ENCODE measurements at regions not wholly inside any gene's neighbourhood (a gene's known extent, or its start where the extent isn't known, plus 50 kb on each side); places are given as distances from the start of the nearest gene placed in this dataset.
"Not testable (repeated sequence)": the region's sequence is repeated elsewhere in the genome, so short reads cannot be mapped to it uniquely, and the experiment has no call there.

GRCh38 chr1:146883190-146883589 lies 54.9 kb upstream of the NBPF12 start:
- DNase-seq (ENCODE audit: low spot score); H3K4me3 Mint-ChIP-seq (ENCODE audit: unreplicated experiment); H3K27ac Mint-ChIP-seq (ENCODE audit: unreplicated experiment); H3K36me3 Mint-ChIP-seq (ENCODE audit: low read depth, unreplicated experiment); H3K9me3 Mint-ChIP-seq (ENCODE audit: unreplicated experiment); H3K27me3 Mint-ChIP-seq (ENCODE audit: unreplicated experiment); H3K4me1 Mint-ChIP-seq (ENCODE audit: unreplicated experiment): not testable (repeated sequence)

DNA sequence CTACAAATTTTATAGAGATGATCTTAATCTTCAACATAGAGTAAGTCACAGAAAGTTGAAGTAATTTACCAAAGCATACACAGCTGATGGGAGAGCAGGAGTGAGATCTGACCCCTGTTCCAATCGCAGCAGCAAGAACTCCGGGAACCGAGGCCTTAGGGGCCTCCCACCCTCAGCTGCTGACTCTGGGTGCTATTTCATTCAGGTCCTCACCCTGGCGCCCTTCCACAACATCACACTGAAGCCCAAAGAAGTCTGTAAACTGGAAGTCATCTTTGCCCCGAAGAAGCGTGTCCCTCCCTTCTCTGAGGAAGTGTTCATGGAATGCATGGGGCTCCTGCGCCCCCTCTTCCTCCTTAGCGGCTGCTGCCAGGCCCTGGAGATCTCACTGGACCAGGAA lies 57.0 kb upstream of the NBPF12 start:
- not testable (repeated sequence) for H3K4me1 Mint-ChIP-seq (ENCODE audit: unreplicated experiment); H3K27me3 Mint-ChIP-seq (ENCODE audit: unreplicated experiment); DNase-seq (ENCODE audit: low spot score); H3K9me3 Mint-ChIP-seq (ENCODE audit: unreplicated experiment); H3K4me3 Mint-ChIP-seq (ENCODE audit: unreplicated experiment); H3K36me3 Mint-ChIP-seq (ENCODE audit: low read depth, unreplicated experiment); H3K27ac Mint-ChIP-seq (ENCODE audit: unreplicated experiment)

DNA sequence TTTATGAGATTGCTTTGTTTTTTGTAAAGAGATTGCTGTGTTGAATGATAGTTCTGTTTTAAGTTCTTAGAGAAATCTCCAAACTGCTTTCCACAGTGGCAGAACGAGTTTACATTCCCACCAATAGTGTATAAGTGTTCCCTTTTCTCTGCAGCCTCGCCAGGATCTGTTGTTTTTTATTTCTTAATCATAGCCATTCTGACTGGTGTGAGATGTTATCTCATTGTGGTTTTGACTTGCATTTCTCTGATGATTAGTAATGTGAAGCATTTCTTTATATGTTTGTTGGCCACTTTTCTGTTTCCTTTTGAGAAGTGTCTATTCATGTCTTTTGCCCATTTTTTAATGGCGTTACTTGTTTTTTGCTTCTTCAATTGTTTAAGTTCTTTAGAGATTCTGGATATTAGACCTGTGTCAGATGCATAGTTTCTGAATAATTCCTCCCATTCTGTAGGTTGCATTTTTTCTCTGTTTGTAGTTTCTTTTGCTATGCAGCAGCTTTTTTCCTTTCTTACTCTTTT lies 74.3 kb upstream of the NBPF12 start:
- H3K4me3 Mint-ChIP-seq (ENCODE audit: unreplicated experiment); H3K4me1 Mint-ChIP-seq (ENCODE audit: unreplicated experiment); H3K27ac Mint-ChIP-seq (ENCODE audit: unreplicated experiment); DNase-seq (ENCODE audit: low spot score); H3K9me3 Mint-ChIP-seq (ENCODE audit: unreplicated experiment); H3K27me3 Mint-ChIP-seq (ENCODE audit: unreplicated experiment); H3K36me3 Mint-ChIP-seq (ENCODE audit: low read depth, unreplicated experiment): not testable (repeated sequence)

DNA sequence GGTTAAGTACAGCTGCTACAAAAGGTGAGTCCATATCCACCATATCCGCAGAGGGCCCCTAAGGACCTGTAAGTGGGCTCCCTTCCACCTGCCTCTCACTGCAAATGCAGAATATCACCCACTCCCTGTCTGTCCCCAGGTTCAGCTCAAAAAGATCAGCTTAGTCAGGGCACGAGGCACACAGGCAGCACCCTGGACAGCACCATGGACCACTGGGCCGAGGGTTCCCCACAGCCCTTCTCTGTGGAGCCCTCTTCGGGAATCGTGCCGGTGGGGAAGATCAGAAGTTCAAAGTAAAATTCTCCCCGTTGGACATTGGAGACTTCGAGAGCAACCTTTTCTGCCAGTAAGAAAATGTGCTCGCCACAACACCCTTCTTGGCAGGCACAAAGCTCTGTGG lies 85.0 kb upstream of the NBPF12 start:
- H3K27ac Mint-ChIP-seq (ENCODE audit: unreplicated experiment); H3K27me3 Mint-ChIP-seq (ENCODE audit: unreplicated experiment); H3K9me3 Mint-ChIP-seq (ENCODE audit: unreplicated experiment); H3K36me3 Mint-ChIP-seq (ENCODE audit: low read depth, unreplicated experiment); H3K4me3 Mint-ChIP-seq (ENCODE audit: unreplicated experiment); H3K4me1 Mint-ChIP-seq (ENCODE audit: unreplicated experiment): not testable (repeated sequence)
- peak; percentile 23 for DNase-seq (ENCODE audit: low spot score)

GRCh38 chr1:146850352-146850889 lies 87.7 kb upstream of the NBPF12 start:
- not testable (repeated sequence) for H3K4me1 Mint-ChIP-seq (ENCODE audit: unreplicated experiment)

DNA sequence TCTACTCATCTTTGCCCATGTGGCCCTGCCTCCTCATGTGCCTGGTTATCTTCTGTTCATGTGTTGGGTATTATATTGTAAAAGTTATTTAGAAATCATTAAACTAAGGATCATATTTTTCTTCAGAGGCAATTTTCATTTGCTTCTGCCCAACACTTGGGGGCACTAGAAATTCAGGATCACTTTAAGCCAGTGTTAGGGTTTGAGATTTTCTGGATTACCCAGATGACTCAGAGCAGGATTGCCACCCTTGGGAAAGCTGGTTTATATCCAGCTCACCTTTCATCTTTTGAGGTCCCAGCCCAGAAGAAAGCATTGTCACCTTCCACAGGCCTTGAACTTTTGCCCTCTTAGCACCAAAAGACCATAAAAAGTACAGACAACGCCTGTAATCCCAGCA lies 99.4 kb upstream of the NBPF12 start:
- not testable (repeated sequence) for H3K27ac Mint-ChIP-seq (ENCODE audit: unreplicated experiment); DNase-seq (ENCODE audit: low spot score); H3K27me3 Mint-ChIP-seq (ENCODE audit: unreplicated experiment); H3K9me3 Mint-ChIP-seq (ENCODE audit: unreplicated experiment); H3K4me1 Mint-ChIP-seq (ENCODE audit: unreplicated experiment); H3K36me3 Mint-ChIP-seq (ENCODE audit: low read depth, unreplicated experiment); H3K4me3 Mint-ChIP-seq (ENCODE audit: unreplicated experiment)

More at GRCh38 chr1:146850352-146850889, 87.7 kb upstream of the NBPF12 start:
- H3K36me3 Mint-ChIP-seq (ENCODE audit: low read depth, unreplicated experiment); H3K4me3 Mint-ChIP-seq (ENCODE audit: unreplicated experiment); H3K9me3 Mint-ChIP-seq (ENCODE audit: unreplicated experiment); DNase-seq (ENCODE audit: low spot score); H3K27ac Mint-ChIP-seq (ENCODE audit: unreplicated experiment); H3K27me3 Mint-ChIP-seq (ENCODE audit: unreplicated experiment): not testable (repeated sequence)

DNA sequence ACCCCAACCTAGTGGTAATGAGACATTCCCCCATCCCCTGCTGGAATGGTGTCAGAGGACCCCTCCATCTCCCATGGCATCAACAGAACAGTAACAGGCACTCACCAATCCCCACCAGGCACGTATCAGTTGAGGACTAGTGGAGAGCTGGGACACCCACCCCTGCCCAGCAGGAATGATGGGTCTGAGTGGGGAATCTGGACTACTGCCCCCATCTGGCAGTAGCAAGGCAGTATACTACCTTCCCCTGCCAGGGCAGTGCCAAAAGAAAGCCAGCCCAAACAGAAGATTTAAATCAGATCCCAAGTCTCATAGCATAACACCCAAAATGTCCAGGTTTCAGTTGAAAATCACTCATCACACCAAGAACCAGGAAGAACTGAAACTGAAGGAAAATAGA lies 111.2 kb upstream of the NBPF12 start:
- not testable (repeated sequence) for H3K27me3 Mint-ChIP-seq (ENCODE audit: unreplicated experiment); H3K9me3 Mint-ChIP-seq (ENCODE audit: unreplicated experiment); H3K4me1 Mint-ChIP-seq (ENCODE audit: unreplicated experiment); H3K36me3 Mint-ChIP-seq (ENCODE audit: low read depth, unreplicated experiment); H3K27ac Mint-ChIP-seq (ENCODE audit: unreplicated experiment); DNase-seq (ENCODE audit: low spot score); H3K4me3 Mint-ChIP-seq (ENCODE audit: unreplicated experiment)

- DNase-seq (ENCODE audit: low spot score); H3K4me1 Mint-ChIP-seq (ENCODE audit: unreplicated experiment); H3K27me3 Mint-ChIP-seq (ENCODE audit: unreplicated experiment); H3K36me3 Mint-ChIP-seq (ENCODE audit: low read depth, unreplicated experiment); H3K9me3 Mint-ChIP-seq (ENCODE audit: unreplicated experiment); H3K27ac Mint-ChIP-seq (ENCODE audit: unreplicated experiment); H3K4me3 Mint-ChIP-seq (ENCODE audit: unreplicated experiment): not testable (repeated sequence)
Measured at GRCh38 chr1:146794236-146794635, 143.9 kb upstream of the NBPF12 start.

DNA sequence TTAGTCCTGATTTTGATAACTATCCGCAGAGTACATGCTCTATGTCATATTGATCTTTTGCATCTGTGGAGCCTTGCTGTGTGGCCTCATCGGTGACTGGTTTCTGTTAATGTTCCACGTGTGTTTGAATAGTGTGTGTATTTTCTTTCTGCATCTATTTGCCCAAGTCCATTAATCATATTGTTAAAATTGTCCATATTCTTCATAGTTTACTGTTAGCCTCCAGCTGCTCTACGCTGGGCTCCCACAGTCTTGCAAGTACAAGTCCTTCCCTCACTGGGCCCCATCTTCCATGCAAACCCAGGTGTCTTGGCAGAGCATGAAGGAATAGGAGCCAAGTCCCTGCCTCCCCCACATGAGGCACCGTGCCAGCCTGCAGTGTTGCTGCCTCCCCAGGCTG lies 145.4 kb upstream of the NBPF12 start:
- H3K4me1 Mint-ChIP-seq (ENCODE audit: unreplicated experiment); H3K27ac Mint-ChIP-seq (ENCODE audit: unreplicated experiment); DNase-seq (ENCODE audit: low spot score); H3K27me3 Mint-ChIP-seq (ENCODE audit: unreplicated experiment); H3K9me3 Mint-ChIP-seq (ENCODE audit: unreplicated experiment); H3K36me3 Mint-ChIP-seq (ENCODE audit: low read depth, unreplicated experiment); H3K4me3 Mint-ChIP-seq (ENCODE audit: unreplicated experiment): not testable (repeated sequence)

DNA sequence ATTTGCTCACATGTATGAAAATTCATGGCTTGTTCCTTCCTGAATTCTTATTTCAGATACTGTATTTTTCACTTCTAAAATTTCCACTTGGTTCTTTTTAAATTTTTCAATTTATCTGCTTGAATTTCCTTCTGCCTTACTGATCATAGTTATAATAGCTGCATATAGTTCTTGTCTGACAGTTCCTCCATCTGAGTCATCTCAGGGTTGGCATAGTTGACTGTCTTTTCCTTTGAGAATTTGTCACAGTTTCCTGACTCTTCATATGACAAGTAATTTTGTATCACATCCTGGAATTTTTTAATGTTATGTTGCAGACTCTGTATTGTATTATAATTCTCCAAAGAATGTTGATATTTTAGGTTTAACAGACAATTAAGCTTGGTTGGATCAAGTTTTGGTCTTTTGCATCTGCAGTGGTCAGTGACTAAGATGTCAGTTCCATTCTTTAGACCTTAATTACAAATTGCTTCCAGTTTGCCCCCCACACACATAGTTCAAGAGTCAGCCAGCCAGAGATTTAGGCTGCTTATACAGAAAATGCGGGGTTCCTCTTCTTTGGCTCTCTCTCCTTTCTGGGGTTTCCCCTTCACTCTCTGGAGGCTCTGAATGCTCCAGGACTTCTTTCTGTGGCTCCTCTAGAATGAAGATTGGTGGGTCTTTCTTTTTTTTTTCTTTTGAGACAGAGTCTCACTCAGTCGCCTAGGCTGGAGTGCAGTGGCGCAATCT lies 153.7 kb upstream of the NBPF12 start:
- not testable (repeated sequence) for H3K4me3 Mint-ChIP-seq (ENCODE audit: unreplicated experiment); DNase-seq (ENCODE audit: low spot score); H3K9me3 Mint-ChIP-seq (ENCODE audit: unreplicated experiment); H3K27me3 Mint-ChIP-seq (ENCODE audit: unreplicated experiment); H3K27ac Mint-ChIP-seq (ENCODE audit: unreplicated experiment); H3K4me1 Mint-ChIP-seq (ENCODE audit: unreplicated experiment); H3K36me3 Mint-ChIP-seq (ENCODE audit: low read depth, unreplicated experiment)

DNA sequence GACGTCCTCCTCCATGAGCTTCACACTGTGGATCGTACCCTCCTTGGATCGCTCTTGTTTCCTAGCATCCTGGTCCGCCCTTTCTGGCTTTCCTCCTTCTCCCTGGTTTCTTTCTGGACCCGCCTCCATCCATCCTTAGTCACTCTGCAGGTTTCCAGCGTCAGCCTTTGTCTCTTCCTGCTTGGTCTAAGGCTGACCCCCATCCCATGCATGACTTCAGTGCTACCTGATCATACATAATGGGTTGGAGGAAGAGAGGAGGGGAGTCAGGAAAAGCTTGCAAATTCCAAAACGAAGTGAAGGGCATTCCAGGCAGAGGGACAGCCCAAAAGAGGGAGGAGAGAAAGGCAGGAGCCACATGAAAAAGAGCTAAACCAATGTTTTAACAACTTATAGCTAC lies 156.9 kb upstream of the NBPF12 start:
- H3K9me3 Mint-ChIP-seq (ENCODE audit: unreplicated experiment); DNase-seq (ENCODE audit: low spot score); H3K27me3 Mint-ChIP-seq (ENCODE audit: unreplicated experiment); H3K4me3 Mint-ChIP-seq (ENCODE audit: unreplicated experiment); H3K27ac Mint-ChIP-seq (ENCODE audit: unreplicated experiment); H3K4me1 Mint-ChIP-seq (ENCODE audit: unreplicated experiment); H3K36me3 Mint-ChIP-seq (ENCODE audit: low read depth, unreplicated experiment): not testable (repeated sequence)

DNA sequence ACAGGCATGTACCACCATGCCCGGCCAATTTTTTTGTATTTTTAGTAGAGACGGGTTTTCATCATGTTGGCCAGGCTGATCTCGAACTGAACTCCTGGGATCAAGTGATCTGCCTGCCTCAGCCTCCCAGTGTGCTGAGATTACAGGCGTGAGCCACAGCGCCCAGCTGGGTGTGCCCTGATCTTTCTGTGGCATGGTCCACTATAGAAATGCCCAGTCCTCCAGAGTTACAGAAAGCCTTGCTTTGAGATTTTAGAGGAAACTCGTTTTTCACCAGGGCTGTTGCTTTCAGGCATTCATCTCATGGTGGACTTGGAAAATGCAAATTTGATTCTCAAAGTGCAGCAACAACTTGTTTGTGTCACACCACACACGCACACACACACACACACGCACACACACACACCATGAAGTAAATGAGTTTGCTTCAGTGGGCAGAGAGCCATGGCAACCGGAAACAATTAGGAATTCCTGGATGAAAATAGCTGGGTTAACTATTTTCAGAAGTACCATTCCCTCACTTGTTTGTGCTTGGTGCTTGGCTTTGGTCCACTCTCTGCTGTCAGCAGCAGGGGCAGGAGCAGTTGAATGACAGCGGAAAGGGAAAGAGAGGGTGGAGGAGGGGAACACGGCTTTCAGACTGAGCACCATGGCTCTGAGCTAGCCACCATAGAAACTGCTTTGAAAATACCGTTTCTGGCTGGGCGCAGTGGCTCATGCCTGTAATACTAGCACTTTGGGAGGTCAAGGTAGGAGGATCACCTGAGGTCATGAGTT lies 160.1 kb upstream of the NBPF12 start:
- H3K27ac Mint-ChIP-seq (ENCODE audit: unreplicated experiment); H3K4me3 Mint-ChIP-seq (ENCODE audit: unreplicated experiment); H3K27me3 Mint-ChIP-seq (ENCODE audit: unreplicated experiment); H3K36me3 Mint-ChIP-seq (ENCODE audit: low read depth, unreplicated experiment); DNase-seq (ENCODE audit: low spot score); H3K9me3 Mint-ChIP-seq (ENCODE audit: unreplicated experiment); H3K4me1 Mint-ChIP-seq (ENCODE audit: unreplicated experiment): not testable (repeated sequence)

Data from endothelial cell (in vitro differentiated cells).